HG03457 (cell line): ENCODE measurements at regions not wholly inside any gene's neighbourhood (a gene's known extent, or its start where the extent isn't known, plus 50 kb on each side); places are given as distances from the start of the nearest gene placed in this dataset.
"Not testable (repeated sequence)": the region's sequence is repeated elsewhere in the genome, so short reads cannot be mapped to it uniquely, and the experiment has no call there.

Source experiments
- ATAC-seq: cut with Tn5 transposase; IDR thresholded peaks from one replicate; pipeline ENCODE4 v1.9.1; 2021; ENCODE audit warnings: moderate number of reproducible peaks; ENCODE audit not compliant: unreplicated experiment

DNA sequence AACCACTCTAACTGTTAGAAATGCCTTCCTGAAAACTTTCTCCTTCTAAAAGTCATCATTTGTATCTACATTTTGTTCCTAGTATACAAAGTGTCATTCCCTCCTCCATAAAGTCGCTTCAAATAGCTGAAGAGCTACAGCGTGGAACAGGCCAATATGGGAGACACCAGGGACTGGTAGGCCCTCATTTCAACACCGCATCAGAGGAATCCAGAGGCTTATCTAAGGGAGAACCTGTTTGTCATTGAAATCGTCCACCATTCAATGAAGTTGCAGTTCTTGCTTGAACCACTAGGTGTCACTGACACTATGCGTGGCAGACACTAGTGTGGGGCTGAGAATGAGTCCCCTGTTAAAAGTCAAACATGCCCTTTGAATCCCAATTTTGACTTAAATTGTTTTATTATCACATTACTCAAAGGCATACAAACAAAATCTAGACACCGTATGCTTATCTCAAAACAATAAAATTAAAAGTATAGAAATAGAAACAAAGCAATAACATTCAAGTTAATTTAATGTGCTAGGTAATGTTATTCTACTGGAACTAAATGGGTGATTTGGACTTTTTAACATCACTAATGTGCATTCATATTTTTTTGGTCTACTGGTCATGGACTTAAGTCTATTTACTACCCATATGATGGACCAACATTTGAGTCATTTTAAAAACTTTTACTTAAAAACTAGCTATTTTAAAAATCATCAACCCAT lies 182.3 kb downstream of the FCRL5 start:
- ATAC-seq, result no peak

- not testable (repeated sequence) for ATAC-seq
Observed at GRCh38 chr1:157368941-157369340, 183.4 kb downstream of the FCRL5 start.

DNA sequence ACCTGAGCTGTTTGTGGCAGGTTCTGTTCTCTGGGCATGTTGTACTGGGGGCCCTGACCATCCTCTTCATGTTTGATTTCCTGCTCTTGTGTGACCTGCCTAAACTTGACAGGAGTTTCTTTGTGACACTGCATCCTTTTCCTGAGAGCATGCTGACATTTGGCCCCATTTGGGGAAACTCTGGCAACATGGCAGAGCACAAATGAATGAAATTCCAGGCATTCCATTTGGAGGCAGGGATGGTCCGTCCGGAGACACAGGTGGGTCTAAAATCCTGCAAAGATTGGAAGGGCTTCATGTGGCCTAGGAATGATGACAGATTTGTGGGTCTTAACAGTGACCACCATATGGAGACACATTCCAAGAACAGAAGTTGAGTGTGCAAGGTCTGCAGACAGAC lies 184.0 kb downstream of the FCRL5 start:
- ATAC-seq, result no peak

- ATAC-seq, result no peak
Observed at GRCh38 chr1:157367870-157368269, 184.4 kb downstream of the FCRL5 start.

DNA sequence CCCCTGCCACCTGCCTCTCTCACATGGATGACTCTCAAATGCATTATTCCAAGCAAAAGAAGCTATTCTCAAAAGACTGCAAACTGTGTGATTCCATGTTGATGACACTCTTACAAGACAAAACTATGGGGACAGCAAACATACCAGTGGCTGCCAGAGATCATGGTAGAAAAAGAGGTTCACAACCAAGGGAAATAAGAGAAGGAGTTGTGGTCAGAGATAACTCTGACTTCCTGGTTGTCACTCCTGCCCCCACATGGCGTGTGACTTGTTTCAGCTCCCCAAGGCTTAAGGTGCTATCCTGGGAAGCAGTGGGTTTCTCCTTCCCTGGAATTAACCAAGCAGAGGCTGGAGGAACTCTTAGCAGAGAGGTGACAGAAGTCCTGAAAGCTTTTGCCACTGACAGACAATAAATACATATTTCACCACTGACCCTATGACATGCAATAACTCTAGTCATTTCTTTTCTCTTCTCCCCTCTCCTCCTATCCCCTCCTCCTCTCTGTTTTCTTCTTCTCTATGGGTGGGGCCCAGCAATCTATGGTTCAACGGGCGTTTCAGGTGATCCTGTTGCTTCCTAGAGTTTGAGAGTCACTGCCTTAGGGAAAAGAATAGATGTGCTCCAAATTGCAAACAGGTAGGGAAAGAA lies 185.1 kb downstream of the FCRL5 start:
- ATAC-seq, result no peak

DNA sequence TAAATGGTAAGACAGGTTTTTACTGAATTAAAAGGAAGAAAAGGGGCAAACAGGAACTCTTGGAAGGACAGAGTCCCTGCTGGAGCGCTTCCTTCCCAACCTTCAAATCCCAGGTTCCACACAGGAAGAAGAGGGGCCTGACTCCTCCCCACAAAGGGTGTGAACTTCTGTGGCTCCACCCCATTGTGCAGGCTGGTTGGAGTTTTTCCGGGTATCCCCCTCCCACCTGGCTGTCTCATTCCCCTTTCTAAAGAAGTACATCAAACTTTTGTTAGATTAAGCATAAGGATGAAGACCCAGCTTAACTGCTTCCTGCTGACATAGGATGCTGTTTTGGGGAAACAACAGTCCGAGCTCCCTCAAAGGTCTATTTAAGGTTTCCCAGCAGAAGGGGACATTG lies 187.7 kb downstream of the FCRL5 start:
- no peak for ATAC-seq

DNA sequence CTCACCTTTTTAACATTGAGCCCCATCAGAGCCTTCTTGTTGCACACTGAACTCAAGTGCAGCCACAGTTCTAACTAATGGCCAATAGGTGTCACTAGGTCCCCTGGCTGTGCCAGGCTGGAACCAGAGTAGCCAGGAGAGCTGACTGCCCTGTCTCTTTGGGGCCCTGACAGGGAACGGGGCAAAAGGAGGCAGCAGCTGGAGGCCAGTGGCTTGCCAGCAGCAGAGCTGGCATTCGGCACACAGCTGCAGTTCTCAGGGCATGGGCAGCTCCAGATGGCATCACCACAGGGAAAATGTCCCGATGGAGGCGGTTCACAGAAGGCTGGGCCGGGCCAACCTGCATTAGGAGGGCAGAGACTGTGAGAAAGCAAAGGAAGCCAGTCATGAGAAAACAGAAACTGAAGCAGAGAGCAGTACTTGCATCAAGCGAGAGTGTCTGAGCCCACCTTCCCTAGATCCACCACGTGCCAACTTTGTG lies 188.6 kb downstream of the FCRL5 start:
- ATAC-seq, result no peak

- ATAC-seq, result no peak
Observed at GRCh38 chr1:157360023-157360390, 192.3 kb downstream of the FCRL5 start.

- no peak for ATAC-seq
Observed at GRCh38 chr1:157359314-157360022, 192.8 kb downstream of the FCRL5 start.

GRCh38 chr1:157357111-157357510 lies 195.2 kb downstream of the FCRL5 start:
- no peak for ATAC-seq

DNA sequence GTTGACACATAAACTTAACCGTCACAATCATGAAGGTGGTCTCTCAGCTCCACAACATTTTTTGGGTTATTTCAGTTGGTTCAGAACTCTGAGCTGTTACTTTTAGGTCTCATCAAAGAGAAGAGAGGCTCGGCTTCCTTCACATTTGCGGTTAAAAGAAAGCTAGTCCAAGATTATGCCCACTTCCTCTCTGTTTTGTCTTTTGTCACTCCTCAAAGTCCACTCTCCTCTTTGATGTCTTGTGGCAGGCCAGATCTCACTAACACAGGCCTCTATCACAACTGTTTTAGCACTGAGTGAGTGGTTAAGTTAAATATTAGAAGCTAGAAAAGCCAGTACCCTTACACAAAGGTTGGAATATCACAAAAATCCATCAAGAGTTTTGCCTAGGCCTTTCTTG lies 195.7 kb downstream of the FCRL5 start:
- ATAC-seq, result no peak

DNA sequence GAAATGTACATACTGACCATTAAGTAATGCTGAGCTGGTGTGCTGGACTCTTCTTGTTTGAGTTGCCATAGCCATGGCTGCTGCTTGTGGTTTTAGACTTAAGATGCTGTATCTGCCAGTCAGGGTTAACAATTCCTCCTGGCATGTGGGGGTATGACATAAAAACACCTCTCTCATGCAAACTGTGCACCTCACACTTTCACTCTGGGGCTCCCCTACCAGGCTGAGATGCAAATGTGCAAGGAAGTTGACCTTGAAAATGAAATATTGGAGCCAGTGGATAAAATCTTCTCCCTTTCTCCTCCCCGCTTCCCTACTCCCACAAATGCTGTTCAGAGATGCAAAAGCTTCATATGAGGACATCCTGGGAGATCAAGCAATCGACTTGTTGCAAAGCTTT lies 198.8 kb downstream of the FCRL5 start:
- no peak for ATAC-seq

- no peak for ATAC-seq
Observed at GRCh38 chr1:157352817-157353408, 199.4 kb downstream of the FCRL5 start.

GRCh38 chr1:157352216-157352615 lies 200.1 kb downstream of the FCRL5 start:
- ATAC-seq, result no peak

DNA sequence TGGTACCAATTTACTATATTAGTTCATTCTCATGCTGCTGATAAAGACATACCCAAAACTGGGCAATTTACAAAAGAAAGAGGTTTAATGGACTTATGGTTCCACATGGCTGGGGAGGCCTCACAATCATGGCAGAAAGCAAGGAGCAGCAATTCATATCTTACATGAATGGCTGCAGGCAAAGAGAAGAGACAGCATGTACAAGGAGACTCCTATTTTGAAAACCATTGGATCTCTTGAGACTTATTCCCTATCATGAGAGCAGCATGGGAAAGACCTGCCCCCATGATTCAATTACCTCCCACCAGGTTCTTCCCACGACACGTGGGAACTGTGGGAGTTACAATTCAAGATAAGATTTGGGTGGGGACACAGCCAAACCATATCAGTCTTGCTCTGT lies 200.5 kb downstream of the FCRL5 start:
- not testable (repeated sequence) for ATAC-seq

- ATAC-seq, result no peak
Observed at GRCh38 chr1:157348538-157349480, 203.5 kb downstream of the FCRL5 start.

DNA sequence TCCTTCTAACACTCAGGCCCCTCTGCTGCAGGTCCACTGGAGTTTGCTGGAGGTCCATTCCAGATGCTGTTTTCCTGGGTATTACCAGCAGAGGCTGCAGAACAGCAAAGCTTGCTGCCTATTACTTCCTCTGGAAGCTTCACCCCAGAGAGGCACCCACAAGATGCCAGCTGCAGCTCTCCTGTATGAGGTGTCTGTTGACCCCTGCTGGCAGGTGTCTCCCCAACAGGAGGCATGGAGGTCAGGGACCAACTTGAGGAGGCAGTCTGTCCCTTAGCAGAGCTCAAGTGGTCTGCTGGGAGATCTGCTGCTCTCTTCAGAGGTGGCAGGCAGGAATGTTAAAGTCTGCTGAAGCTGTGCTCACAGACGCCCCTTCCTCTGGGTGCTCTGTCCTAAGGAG lies 204.8 kb downstream of the FCRL5 start:
- ATAC-seq, result no peak

GRCh38 chr1:157337785-157338184 lies 199.6 kb upstream of the ETV3 start:
- not testable (repeated sequence) for ATAC-seq

DNA sequence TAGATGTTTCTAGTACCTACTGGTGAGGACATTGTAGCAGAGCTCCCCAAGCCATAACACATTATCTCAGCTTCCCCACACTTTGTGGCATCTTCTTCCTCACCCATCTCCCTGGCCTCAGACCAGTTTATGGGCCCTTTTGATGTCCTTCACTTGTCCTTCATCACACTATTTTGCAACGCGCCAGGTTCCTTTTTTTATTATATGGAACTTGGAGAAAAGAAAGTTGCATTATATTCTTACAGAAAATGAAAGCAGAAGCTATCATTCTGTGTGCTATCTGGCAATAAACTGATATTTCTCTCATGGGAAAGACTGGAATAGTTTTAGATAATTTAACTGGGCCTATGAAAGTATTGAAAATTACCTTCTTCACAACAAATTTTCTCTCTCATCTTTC lies 196.9 kb upstream of the ETV3 start:
- no peak for ATAC-seq

DNA sequence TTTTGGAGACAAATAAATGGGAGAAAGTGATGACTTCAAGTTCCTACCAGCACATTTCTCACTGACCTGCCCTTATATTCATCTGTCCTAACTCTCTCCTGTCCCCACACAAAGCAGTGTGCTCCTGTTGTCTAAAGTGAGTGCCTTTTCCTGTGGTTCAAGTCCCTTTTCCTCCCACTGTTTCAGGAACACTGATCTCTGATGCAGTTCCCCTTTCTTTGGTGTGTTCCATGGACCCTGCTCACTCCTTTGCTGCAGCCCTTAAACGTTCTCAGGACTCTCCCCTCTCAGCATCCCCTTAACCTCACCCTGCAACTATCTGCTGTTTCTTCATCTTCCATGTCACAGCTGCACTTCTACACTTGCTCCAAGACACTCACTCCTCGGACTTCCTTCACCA lies 195.8 kb upstream of the ETV3 start:
- ATAC-seq, result no peak

DNA sequence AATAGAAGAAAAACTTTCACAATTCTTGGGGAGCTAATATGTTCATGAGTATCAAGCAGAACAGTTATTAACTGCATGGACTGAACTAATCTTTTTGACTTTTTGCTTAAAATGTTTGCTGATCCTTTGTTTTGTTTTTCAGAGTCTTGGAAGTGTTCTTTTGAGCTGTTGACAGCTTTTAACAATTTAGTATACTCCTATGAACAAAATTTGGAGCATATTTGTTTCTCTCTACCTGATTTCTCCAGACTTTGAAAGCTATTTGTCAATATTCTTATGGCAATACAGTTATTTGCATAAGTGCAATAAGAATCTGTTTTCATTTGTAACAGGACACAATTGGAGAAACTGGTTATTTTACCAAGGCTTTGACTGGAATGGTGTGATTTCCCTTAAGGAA lies 192.0 kb upstream of the ETV3 start:
- not testable (repeated sequence) for ATAC-seq
